ENCODE measurements at regions not wholly inside any gene's neighbourhood (a gene's known extent, or its start where the extent isn't known, plus 50 kb on each side); places are given as distances from the start of the nearest gene placed in this dataset.

- TF ChIP-seq CTCF (IDR thresholded peaks at IDR 0.05; ENCODE audit: extremely low read depth, low read depth, low read length): no peak
- Histone ChIP-seq H3K9me3 (ENCODE audit: low read depth, low read length) (no peaks in the 10 kb centered on the region), H3K79me2 (ENCODE audit: insufficient read depth, low read length) (no peaks in the 10 kb centered on the region), H3K4me3 (ENCODE audit: insufficient read depth, low read length) (peak overlapping the region; percentile 39), H3K4me1 (ENCODE audit: insufficient read depth, low read length) (peaks cover 9% of the 10 kb centered on the region), H3K27ac (ENCODE audit: low read depth, low read length) (no peak overlapping the region), H2AFZ (ENCODE audit: low read length) (peak overlapping the region; percentile 40), H4K20me1 (ENCODE audit: insufficient read depth, low read length) (no peaks in the 10 kb centered on the region), H3K36me3 (ENCODE audit: insufficient read depth, low read length) (no peaks in the 10 kb centered on the region), H3K4me2 (ENCODE audit: insufficient read depth, low read length) (peak overlapping the region; percentile 67), H3K27me3 (ENCODE audit: insufficient read depth, low read length) (no peaks in the 10 kb centered on the region)
- DNase-seq (ENCODE audit: insufficient read length, low spot score, missing footprints): no peak
Measured at GRCh38 chr5:97544240-97544639, 361.2 kb upstream of the RIOK2 start.

DNA sequence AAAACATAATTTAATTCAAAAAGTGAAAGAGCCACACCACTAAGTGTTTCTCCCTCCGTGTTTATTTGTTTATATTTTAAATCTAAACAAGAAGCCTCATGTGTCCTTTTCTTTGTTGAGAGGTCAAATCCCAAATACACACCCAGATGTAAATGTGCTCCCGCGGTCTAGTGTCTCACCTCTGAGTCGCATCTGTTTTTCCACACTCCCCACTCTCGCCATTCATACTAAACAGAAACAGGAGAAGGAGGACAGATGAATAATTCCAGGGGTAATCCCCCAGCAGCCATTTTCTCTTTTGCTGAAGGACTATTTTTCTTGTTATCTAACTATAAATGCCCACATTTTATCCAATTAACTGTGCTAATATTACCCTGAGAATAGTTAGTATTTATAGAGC, 361.6 kb upstream of the RIOK2 start:
- Histone ChIP-seq H3K4me3 (ENCODE audit: insufficient read depth, low read length) (peak overlapping the region; percentile 39), H2AFZ (ENCODE audit: low read length) (peak overlapping the region; percentile 40), H3K4me2 (ENCODE audit: insufficient read depth, low read length) (peak overlapping the region; percentile 67), H4K20me1 (ENCODE audit: insufficient read depth, low read length) (no peaks in the 10 kb centered on the region), H3K9me3 (ENCODE audit: low read depth, low read length) (no peaks in the 10 kb centered on the region), H3K36me3 (ENCODE audit: insufficient read depth, low read length) (no peaks in the 10 kb centered on the region), H3K27me3 (ENCODE audit: insufficient read depth, low read length) (no peaks in the 10 kb centered on the region), H3K79me2 (ENCODE audit: insufficient read depth, low read length) (no peaks in the 10 kb centered on the region), H3K4me1 (ENCODE audit: insufficient read depth, low read length) (peaks cover 9% of the 10 kb centered on the region), H3K27ac (ENCODE audit: low read depth, low read length) (no peak overlapping the region)
- DNase-seq (ENCODE audit: insufficient read length, low spot score, missing footprints): no peak
- no peak for TF ChIP-seq CTCF (IDR thresholded peaks at IDR 0.05; ENCODE audit: extremely low read depth, low read depth, low read length)

DNA sequence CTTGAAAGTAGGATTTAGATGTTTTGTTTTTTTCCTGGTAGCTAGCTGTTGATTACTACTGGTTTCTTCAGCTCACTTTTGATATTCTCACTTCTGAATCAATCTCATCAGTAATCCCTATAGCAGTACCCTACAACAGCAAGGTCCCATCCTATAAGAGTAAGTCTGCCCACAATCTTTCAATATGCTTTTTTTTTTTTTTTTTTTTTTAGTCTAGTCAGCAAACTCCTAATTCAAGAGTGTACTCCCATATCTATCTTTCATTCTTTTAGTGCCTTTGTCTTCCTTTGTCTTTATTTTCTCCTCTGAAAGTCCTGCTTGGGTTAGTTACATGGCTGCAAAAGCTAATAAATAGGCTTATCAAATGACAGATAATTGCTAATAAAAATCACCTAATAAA, 362.4 kb upstream of the RIOK2 start:
- peaks cover 15% of the 10 kb centered on the region for H3K4me1 ChIP-seq (ENCODE audit: insufficient read depth, low read length)
- H3K27me3 ChIP-seq (ENCODE audit: insufficient read depth, low read length): no peaks in the 10 kb centered on the region
- no peak overlapping the region for H3K4me2 ChIP-seq (ENCODE audit: insufficient read depth, low read length)
- H3K27ac ChIP-seq (ENCODE audit: low read depth, low read length): no peak overlapping the region
- no peaks in the 10 kb centered on the region for H3K36me3 ChIP-seq (ENCODE audit: insufficient read depth, low read length)
- no peak for TF ChIP-seq CTCF (IDR thresholded peaks at IDR 0.05; ENCODE audit: extremely low read depth, low read depth, low read length)
- no peaks in the 10 kb centered on the region for H3K9me3 ChIP-seq (ENCODE audit: low read depth, low read length)
- H2AFZ ChIP-seq (ENCODE audit: low read length): peak overlapping the region; percentile 40
- no peak for DNase-seq (ENCODE audit: insufficient read length, low spot score, missing footprints)
- H3K4me3 ChIP-seq (ENCODE audit: insufficient read depth, low read length): no peak overlapping the region
- H4K20me1 ChIP-seq (ENCODE audit: insufficient read depth, low read length): no peaks in the 10 kb centered on the region
- no peaks in the 10 kb centered on the region for H3K79me2 ChIP-seq (ENCODE audit: insufficient read depth, low read length)

DNA sequence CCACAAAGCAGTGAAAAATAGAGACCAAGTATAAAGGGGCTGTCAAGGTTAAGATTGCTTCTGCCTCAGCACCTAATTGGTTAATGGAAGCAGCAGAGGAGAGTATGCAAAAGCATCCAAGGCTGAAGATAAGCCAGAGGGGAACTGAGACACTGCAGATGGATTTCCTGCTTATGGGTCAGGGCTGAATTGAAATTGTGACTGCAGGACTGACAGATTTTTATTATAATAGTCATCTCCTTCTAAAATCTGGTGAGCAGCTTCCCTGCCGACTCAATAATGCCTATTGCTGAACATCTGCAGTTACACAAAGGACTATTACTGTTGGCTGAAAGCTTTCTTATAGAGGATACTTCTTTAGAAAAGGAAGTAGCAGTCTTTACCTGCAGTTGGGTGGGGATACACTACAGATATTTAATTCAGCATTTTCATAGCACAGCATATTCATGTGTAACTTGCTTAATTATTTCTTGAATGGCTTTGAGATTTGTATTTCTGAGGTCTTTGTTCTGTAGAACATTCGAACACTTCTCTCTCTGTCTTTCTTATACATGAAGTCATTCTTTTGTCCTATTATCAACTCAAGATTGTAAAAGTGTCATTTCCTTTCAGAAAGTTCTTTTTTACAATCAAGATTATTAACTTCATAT, 363.0 kb upstream of the RIOK2 start:
- Histone ChIP-seq H3K4me1 (ENCODE audit: insufficient read depth, low read length) (peaks cover 15% of the 10 kb centered on the region), H3K4me3 (ENCODE audit: insufficient read depth, low read length) (no peak overlapping the region), H2AFZ (ENCODE audit: low read length) (peak overlapping the region; percentile 33), H3K79me2 (ENCODE audit: insufficient read depth, low read length) (no peaks in the 10 kb centered on the region), H3K36me3 (ENCODE audit: insufficient read depth, low read length) (no peaks in the 10 kb centered on the region), H3K27me3 (ENCODE audit: insufficient read depth, low read length) (no peaks in the 10 kb centered on the region), H3K27ac (ENCODE audit: low read depth, low read length) (no peak overlapping the region), H3K9me3 (ENCODE audit: low read depth, low read length) (no peaks in the 10 kb centered on the region), H4K20me1 (ENCODE audit: insufficient read depth, low read length) (no peaks in the 10 kb centered on the region), H3K4me2 (ENCODE audit: insufficient read depth, low read length) (no peak overlapping the region)
- DNase-seq (ENCODE audit: insufficient read length, low spot score, missing footprints): peak; percentile 87
- no peak for TF ChIP-seq CTCF (IDR thresholded peaks at IDR 0.05; ENCODE audit: extremely low read depth, low read depth, low read length)

All from osteoblast (primary cell).